ENCODE measurements at regions not wholly inside any gene's neighbourhood (a gene's known extent, or its start where the extent isn't known, plus 50 kb on each side); places are given as distances from the start of the nearest gene placed in this dataset.

DNA sequence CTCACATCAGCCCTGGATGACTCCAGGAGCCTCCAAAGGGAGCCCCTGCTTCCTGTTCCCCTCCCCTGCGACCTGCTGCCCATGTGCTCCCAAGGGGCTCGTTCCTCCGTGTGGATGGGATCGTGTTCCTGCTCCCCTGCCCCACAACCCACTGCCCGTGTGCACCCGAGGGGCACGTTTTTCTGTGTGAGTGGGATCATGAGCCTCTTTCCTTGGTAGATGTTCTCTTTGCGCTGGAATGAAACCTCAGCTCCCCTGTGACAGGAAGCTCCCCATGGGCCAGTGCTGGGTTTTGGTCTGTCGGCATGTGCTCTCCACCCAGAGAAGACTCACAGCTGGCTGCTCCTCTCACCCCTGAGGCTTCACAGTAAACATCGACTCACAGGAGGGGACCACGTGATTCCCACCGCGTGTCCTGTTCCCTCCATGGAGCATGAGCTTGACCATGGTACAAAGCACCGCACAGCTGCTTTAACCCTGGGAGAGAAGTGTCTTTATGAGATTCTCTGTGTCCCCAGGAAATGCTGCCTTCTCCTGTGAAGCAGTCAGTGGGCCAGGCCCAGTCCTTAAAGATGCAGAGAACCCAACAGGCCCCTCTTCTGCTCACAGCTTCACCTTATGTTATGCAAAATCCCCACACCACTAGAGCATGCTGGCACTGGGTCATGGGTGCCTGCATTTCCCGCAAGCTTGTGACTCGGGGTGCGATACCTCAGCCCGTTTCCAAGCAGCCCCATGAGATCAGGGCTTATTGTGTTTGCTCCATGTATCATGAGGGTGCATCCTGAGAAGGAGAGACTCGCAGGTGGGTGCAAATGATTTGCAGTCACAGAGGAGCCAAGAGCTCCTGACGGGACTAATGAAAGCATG, 215.1 kb downstream of the ERMARD start:
- in situ Hi-C loops (cut with HindIII; ENCODE audit: low sequenced_read_pairs), result loop anchor here (10.0 kb wide), 1 partner anchor 138 kb away; no protein-coding TSS in a partner anchor
- H3K4me3 ChIP-seq (ENCODE audit: low read depth, low read length), result no peak overlapping the region
- TF ChIP-seq, protein P1, sequence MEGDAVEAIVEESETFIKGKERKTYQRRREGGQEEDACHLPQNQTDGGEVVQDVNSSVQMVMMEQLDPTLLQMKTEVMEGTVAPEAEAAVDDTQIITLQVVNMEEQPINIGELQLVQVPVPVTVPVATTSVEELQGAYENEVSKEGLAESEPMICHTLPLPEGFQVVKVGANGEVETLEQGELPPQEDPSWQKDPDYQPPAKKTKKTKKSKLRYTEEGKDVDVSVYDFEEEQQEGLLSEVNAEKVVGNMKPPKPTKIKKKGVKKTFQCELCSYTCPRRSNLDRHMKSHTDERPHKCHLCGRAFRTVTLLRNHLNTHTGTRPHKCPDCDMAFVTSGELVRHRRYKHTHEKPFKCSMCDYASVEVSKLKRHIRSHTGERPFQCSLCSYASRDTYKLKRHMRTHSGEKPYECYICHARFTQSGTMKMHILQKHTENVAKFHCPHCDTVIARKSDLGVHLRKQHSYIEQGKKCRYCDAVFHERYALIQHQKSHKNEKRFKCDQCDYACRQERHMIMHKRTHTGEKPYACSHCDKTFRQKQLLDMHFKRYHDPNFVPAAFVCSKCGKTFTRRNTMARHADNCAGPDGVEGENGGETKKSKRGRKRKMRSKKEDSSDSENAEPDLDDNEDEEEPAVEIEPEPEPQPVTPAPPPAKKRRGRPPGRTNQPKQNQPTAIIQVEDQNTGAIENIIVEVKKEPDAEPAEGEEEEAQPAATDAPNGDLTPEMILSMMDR (IDR thresholded peaks at IDR 0.05; ENCODE audit: low read depth, low read length, missing control alignments), result no peak
- no peak for DNase-seq (ENCODE audit: low read depth)

DNA sequence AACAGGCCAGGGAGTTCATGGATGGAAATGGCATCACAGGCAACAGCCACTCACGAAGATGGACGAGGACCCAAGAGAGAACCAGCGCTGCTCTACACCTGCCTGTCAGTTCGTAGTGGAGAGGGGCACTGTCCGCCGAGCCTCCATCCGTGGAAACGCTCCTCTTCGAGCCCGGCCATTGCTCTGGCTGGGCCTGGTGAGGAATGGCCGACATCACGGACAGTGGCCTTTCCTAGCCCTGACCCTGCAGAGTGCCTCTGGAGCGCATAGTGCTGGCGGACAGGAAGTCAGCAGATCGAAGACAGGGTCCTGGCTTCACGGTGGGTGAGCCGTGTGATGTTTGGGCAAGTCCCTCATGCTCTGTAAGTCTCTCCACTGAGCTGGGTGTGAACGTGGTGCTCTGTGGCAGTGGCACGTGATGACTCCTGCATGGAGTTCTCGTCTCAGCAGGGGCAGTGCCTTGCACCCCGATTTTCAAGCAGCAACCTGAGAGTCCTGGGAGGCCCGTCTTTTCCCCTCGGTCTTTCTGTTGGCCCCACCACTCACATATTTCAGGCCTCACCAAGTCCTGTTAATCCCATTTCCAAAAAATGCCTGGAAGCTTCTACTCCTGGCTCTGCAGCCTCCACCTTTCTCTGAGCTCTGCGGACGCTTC, 214.4 kb downstream of the ERMARD start:
- no peak for DNase-seq (ENCODE audit: low read depth)
- TF ChIP-seq, protein P1 (IDR thresholded peaks at IDR 0.05; ENCODE audit: low read depth, low read length, missing control alignments), result no peak
- in situ Hi-C loops (cut with HindIII; ENCODE audit: low sequenced_read_pairs), result loop anchor here (10.0 kb wide), 1 partner anchor 139 kb away; no protein-coding TSS in a partner anchor
- no peak overlapping the region for H3K4me3 ChIP-seq (ENCODE audit: low read depth, low read length)

DNA sequence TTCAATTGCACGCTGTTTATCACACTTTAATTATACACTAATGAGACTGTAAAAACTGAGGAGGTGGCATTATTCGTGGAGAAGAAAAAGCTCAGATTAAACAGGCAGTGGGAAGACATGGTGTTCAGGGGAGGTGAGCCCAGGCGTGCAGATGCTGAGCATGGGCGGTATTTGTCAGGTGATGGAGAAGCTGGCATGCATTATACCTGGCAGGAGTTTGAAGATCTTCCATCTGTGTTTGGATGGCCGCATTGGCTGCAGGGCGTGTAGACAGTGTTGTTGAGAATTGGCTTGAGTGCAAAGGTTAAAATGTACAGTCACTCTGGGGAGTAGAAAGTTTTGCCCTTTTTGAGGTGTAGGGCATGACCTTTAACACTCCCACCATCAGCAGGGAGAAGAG, 213.8 kb downstream of the ERMARD start:
- TF ChIP-seq, protein P1 (IDR thresholded peaks at IDR 0.05; ENCODE audit: low read depth, low read length, missing control alignments), result no peak
- no peak overlapping the region for H3K4me3 ChIP-seq (ENCODE audit: low read depth, low read length)
- DNase-seq (ENCODE audit: low read depth), result no peak
- in situ Hi-C loops (cut with HindIII; ENCODE audit: low sequenced_read_pairs), result loop anchor here (10.0 kb wide), 1 partner anchor 140 kb away; no protein-coding TSS in a partner anchor

DNA sequence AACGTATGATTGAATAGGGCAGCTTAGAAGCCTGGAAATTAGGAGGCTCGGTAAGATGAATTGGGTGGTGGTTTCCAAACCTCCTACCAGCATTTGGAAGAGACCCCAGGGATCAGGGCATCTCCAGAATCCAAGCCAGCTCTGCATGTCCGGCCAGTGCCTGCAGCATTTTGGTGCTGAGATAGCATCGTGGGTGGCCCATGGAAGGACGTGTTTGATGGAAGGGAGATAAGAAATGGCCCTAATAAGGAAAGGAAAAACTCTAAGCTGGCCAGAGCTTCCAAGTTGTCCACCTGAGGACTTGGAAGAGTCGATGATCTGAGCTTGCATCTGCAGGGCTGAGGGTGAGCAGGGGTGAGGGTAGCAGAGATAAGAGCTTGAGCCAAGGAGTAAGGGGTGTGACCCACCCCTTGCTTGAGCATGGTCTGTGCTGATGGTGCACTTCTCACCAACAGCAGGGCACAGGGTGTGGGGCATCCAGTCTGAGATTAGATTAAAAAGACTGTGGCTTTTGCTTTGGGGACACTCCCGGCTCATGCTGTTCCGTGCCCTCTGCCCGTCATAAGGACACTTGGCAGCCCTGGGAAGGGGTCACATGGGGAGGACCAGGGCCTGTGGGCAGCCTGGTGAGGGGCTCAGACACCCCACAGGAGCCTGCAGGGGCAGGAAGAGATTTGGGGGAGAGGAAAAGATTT, 213.2 kb downstream of the ERMARD start:
- no peak for DNase-seq (ENCODE audit: low read depth)
- in situ Hi-C loops (cut with HindIII; ENCODE audit: low sequenced_read_pairs), result loop anchor here (10.0 kb wide), 1 partner anchor 140 kb away; no protein-coding TSS in a partner anchor
- H3K4me3 ChIP-seq (ENCODE audit: low read depth, low read length), result no peak overlapping the region
- TF ChIP-seq, protein P1 (IDR thresholded peaks at IDR 0.05; ENCODE audit: low read depth, low read length, missing control alignments), result no peak

DNA sequence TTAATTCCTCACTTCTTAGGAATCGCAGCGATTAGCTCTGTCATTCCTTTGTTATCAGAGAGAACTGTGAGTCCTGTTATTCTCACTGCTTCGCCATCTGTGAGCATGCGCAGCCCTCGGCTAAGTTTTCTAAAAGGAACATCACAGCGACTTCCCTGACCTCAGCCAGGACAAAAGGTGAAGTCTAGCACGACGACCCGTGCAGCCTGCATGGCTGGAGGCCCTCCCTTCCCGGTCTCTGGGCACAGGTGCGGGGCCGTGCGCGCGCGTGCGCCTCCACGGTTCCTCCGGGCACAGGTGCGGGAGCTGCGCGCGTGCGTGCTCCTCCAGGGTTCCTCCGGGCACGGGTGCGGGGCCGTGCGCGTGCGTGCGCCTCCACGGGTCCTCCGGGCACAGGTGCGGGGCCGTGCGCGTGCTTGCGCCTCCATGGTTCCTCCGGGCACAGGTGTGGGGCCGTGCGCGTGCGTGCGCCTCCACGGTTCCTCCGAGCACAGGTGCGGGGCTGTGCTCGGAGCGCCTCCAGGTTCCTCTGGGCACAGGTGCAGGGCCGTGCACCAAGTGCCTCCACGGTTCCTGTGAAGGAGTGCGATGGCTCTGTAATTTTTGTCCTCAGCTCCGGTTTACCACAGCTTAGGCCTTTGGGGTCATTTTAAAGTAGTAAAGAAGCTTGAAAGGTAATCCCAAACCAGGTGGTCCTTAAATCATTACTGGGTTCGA, 212.3 kb downstream of the ERMARD start:
- TF ChIP-seq, protein P1 (IDR thresholded peaks at IDR 0.05; ENCODE audit: low read depth, low read length, missing control alignments), result no peak
- H3K4me3 ChIP-seq (ENCODE audit: low read depth, low read length), result no peak overlapping the region
- no peak for DNase-seq (ENCODE audit: low read depth)
- in situ Hi-C loops (cut with HindIII; ENCODE audit: low sequenced_read_pairs), result loop anchor here (10.0 kb wide), 1 partner anchor 141 kb away; no protein-coding TSS in a partner anchor

All from astrocyte of the cerebellum (primary cell).